ENCODE measurements at regions not wholly inside any gene's neighbourhood (a gene's known extent, or its start where the extent isn't known, plus 50 kb on each side); places are given as distances from the start of the nearest gene placed in this dataset.

DNA sequence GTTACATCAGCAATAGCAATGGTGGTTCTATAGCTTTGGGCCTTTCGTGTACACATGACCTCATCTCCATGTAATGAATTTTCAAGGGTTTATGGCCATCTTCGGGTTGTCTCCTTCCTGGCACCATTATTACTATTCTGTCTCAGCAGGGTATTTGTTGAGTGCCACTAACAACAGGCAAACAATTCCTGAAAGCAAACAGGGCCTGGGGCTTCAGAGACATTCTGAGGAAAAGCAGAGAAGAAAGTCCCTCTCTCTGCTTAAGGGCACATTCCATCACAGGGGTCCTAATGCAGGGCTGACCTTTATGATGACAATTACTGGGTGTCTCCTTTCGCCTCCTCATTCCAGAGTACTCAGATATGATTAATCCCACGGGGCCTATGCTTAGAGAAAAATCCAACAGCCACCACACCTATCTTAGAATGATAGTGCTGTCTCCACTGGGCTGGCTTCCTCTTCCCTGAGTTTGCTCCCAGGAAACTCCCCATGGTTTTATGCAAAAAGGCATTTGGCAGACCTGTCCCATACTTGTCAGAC is 540.2 kb upstream of the ZNF462 start:
- no peak for DNase-seq (ENCODE audit: low read depth in 3 of 3)

GRCh38 chr9:106324053-106324585 is 538.8 kb upstream of the ZNF462 start:
- DNase-seq (ENCODE audit: low read depth in 3 of 3): no peak

- DNase-seq (ENCODE audit: low read depth in 3 of 3): no peak
Observed at GRCh38 chr9:106324591-106325280, 538.2 kb upstream of the ZNF462 start.

DNA sequence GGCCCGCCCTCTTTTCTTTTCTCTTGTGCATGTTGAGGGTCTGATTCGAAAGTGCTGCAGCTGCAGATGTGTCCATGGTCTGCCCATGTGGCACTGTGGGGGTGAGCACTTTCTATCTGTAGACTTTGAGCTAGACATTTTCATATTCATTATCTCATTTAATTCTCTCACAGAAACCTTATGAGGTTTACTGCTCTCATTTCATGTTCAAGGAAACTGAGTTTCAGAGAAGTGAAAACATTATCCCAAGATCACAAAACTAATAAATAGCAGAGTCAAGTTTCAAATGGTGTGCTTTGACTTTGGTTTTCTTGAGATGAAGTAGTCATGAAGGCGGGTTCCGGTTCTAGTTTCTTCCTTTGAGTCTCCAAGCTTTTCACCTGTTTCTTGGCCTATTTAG is 536.5 kb upstream of the ZNF462 start:
- no peak for DNase-seq (ENCODE audit: low read depth in 3 of 3)

DNA sequence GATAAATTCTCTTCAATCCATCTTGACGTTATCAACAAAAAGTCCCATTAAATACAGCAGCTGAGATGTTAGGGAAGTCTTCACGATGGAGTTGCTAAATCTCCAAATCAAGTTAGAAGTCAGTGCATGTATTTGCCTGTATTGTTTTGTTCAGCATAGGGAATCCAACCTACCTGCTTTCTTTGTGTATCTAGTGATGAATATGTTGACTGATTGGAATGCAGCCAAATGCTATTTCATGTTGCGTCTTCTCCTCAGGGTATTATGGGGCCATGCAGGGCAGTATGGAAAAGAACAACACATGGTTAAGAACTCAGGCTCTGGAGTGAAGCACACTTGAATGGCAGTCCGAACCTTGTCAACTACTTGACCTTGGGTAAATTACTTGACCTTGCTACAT is 529.5 kb upstream of the ZNF462 start:
- no peak for DNase-seq (ENCODE audit: low read depth in 3 of 3)

DNA sequence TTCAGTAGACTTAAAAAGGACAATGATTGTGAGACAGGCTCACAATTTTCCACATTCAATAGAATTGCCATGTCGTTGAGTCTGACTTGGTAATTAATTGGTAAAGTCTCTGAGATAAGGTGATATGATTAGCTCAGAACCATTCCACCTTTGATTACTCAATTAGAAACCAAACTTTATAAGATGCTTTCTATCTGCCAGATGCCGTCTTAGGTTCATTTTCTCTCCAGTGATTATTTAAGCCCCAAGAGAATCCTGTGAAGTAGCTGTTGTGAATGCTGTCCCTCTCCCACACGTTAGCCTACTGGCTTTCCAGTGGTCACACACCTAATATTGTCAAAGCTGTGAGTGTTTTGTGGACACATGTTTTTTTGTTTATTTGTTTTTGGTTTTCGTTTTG is 528.9 kb upstream of the ZNF462 start:
- DNase-seq (ENCODE audit: low read depth in 3 of 3): no peak

- no peak for DNase-seq (ENCODE audit: low read depth in 3 of 3)
Observed at GRCh38 chr9:106339882-106340281, 523.1 kb upstream of the ZNF462 start.

DNA sequence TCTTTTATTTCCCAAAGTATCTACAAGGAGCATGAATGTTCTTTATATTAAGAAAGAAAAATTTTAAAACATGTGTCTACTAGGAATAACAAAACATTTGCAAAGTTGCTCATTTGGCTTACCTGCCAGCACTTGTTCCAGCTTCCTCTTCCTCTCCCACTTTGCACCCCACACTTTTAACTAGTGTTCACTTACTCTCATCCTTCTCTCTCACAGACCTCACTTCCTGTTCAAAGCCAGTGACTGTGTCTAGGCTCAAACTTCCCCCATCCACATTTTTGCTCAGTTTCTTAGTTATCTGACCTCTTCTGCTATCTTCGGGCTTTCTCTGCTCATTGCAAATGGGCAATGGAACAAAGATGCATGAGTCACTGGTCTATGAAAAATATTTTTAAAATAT is 512.2 kb upstream of the ZNF462 start:
- DNase-seq (ENCODE audit: low read depth in 3 of 3): no peak

- no peak for DNase-seq (ENCODE audit: low read depth in 3 of 3)
Observed at GRCh38 chr9:106356924-106357323, 506.0 kb upstream of the ZNF462 start.

DNA sequence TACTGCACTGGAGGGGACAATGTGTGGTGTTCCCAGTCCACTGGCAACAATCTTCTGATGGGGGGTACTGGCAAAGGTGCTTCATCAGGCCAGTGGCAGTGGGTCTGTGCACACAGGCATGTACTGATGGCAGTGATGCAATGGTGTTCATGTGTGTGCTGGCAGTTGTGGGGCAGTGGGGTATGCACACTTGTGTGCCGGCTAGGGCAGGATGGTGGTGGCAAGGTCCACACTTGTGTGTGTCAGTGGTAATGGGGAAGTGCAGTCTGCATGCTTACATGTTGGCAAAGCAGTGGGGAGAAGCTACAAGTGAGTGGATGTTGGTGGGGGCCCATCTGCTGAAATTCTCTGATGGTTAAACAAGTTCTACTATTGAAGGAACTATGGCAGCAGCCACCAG is 504.6 kb upstream of the ZNF462 start:
- DNase-seq (ENCODE audit: low read depth in 3 of 3): no peak

GRCh38 chr9:106376689-106377088 is 486.3 kb upstream of the ZNF462 start:
- DNase-seq (ENCODE audit: low read depth in 3 of 3): no peak

DNA sequence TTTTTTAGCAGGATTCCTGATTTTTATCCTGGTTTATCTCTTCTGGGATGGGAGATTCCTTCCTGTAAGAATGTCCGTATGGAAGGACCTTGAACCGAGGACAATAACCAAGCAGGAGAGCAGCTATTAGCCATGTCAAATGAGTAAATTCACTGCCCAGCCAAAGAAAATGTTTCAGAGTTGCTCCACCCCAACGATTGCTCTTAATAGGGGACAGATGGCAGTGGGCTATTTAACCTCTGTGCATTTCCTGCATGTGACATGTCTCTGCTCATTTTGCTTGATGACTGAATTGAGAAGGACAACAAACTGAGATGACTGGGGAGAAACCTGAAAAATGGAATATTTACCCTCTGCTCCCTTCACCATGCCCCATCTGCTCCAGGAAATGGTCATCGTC is 479.9 kb upstream of the ZNF462 start:
- no peak for DNase-seq (ENCODE audit: low read depth in 3 of 3)

DNA sequence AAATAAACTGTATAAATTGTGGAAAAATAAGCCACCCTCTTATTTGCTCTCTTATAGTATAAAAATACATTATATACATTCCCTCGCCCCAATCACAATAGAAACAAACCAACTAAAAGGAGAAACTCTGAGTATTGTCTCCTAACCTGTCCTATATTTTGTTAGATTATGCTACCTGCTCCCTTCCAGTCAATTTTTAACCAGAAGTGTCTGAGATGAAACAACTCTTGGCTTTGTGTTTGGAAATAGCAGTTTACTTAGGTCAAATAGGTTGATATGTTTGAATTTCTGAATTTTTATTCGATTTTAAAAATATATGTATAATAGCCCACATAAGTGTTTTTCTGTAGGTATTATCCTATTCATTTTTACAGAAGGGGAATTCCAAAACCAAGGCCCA is 475.0 kb upstream of the ZNF462 start:
- no peak for DNase-seq (ENCODE audit: low read depth in 3 of 3)

DNA sequence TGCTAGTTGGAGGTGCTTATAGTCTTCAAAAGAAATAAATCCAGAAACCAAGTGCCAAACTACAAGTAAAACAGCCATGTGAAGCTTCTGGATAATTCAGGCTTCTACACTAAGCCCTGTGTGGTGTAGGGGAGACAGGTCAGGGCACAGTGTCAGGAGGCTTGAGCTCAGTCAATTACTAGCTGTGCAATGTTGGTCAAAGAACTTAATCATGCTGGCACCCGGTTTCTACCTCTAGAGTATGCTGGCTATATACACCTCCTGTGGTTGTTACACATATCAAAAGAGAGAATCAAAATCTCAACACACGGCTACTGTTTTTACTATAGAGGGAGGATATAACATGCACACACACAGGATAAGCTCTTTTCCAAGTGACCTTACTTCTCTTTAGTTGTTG is 469.7 kb upstream of the ZNF462 start:
- no peak for DNase-seq (ENCODE audit: low read depth in 3 of 3)

DNA sequence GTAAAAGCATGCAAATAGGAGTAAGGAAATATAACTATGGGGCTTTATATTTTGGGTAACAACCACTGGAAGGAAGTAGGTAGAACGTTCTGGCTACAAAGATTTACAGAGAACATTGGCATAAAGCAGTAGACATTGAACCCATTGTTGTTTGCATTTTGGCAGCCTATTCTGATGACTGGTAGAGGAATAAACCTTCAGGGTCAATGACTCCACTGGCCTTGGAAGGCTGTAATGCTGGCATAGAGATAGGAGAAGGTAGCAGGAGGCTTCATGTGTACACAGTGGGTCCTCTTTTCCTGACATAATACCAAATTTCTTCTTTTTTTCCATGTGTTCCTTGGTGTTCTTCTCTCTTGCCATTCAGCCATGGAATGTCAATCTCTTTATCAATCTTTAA is 462.8 kb upstream of the ZNF462 start:
- no peak for DNase-seq (ENCODE audit: low read depth in 3 of 3)

- no peak for DNase-seq (ENCODE audit: low read depth in 3 of 3)
Observed at GRCh38 chr9:106400950-106401349, 462.0 kb upstream of the ZNF462 start.

- no peak for DNase-seq (ENCODE audit: low read depth in 3 of 3)
Observed at GRCh38 chr9:106403081-106403480, 459.9 kb upstream of the ZNF462 start.

DNA sequence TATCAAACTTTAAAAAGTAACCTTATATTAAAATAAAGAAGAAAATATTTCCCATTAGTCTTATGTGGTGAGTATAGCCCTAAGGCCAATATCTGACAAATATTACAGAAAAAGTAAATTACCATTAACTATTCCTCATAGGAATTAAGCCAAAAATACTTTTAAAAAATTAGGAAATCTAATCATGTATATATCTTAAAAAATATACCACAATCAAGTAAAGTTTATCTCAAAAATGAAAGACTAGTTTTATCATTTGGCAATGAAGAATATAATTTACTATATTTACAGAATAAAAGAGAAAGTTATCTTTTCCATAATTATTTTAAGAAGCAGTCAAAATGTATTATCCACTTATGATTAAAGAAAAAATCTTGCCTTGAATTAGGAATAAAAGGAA is 458.8 kb upstream of the ZNF462 start:
- DNase-seq (ENCODE audit: low read depth in 3 of 3): no peak

GRCh38 chr9:106405871-106406435 is 457.0 kb upstream of the ZNF462 start:
- DNase-seq (ENCODE audit: low read depth in 3 of 3): no peak

DNA sequence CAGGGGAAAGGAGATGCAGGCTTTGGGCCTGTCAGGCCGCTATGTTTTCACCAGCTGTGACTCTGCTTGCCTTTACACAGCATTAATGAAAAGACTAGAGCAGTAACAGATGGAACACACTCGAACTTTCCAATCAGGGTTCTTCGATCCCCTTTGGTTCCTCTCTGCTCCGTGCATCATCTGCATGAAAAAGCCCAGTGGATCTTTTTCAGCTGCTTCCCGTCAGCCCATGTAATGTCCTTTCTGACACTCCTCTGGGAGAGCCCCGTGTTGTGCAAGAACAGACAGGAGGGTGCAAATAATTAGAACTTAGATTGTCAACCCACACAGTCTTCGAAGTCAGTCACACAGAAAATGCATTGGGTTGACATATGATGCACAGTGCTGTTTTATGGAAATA is 448.9 kb upstream of the ZNF462 start:
- no peak for DNase-seq (ENCODE audit: low read depth in 3 of 3)

DNA sequence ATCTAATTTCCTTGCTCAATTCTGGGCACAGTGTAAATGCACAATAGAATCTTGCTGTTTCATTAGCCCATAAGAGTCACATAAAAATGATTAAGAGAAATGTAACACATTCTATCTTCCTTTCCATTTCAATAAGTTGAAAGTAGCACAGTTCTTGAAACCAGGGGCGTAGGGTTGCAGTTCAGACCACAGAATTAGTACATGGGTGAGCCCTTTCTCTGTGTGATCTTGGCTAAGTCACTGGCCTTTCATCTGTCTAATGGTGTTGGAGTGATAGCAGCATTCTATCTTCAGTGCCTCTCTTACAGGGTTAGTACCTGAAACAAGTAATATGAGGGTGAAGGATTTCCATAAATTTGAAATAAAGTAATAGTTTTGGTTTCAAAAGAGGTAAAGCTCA is 445.3 kb upstream of the ZNF462 start:
- no peak for DNase-seq (ENCODE audit: low read depth in 3 of 3)

DNA sequence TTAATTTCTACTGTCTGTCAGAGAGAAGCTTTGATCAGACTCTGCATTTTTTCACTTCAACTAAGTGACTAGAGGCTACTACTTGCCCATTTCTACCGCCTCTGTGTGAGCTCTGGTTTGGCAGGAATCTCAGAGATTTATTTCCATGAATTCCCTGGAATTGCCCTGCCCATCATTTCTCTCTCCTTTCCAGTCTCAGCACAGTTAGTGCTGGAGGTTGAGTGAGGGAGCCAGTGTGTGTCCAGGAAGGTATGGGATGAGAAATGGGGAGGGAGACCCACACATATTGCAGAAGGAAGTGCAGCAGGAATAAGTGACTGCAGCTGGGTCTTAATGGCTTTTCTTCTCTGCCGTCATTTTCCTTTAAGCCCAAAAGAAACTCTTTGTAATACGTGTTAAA is 443.1 kb upstream of the ZNF462 start:
- DNase-seq (ENCODE audit: low read depth in 3 of 3): no peak

GRCh38 chr9:106420511-106420944 is 442.4 kb upstream of the ZNF462 start:
- peak in 1 of 3 donors; percentile 1 for DNase-seq (ENCODE audit: low read depth in 3 of 3)
